Activated CD8-positive, alpha-beta T cell treated with anti-CD3 and anti-CD28 coated beads for 36 hours (primary cell): ENCODE measurements at regions not wholly inside any gene's neighbourhood (a gene's known extent, or its start where the extent isn't known, plus 50 kb on each side); places are given as distances from the start of the nearest gene placed in this dataset.

Experiments
- ATAC-seq: fragments of 200-7000 bp; cut with Tn5 transposase; one replicate; pipeline ENCODE4 v1.10.0; 2021; ENCODE audit warnings: mild to moderate bottlenecking, moderate library complexity
- CTCF ChIA-PET: fragments of 350-600 bp; sonication (Branson Sonifier 250); formaldehyde crosslinking; loops from one replicate; lab custom pipeline; 2021; ENCODE audit warnings: antibody characterized with exemption; lab: Charles Lee
- POLR2A ChIA-PET: fragments of 350-600 bp; sonication (Branson Sonifier 250); formaldehyde crosslinking; loops from one replicate; lab custom pipeline; 2021; ENCODE audit warnings: antibody characterized with exemption; lab: Charles Lee
- DNase-seq: peaks from one replicate; pipeline ENCODE4 v3.0.0-alpha.2; 2020
- H3K27ac Mint-ChIP-seq: one replicate; pipeline ENCODE4 v1.8.0; 2021; ENCODE audit warnings: mild to moderate bottlenecking, mixed read lengths
- H3K27me3 Mint-ChIP-seq: one replicate; pipeline ENCODE4 v1.8.0; 2021; ENCODE audit warnings: mixed read lengths
- H3K36me3 Mint-ChIP-seq: one replicate; pipeline ENCODE4 v1.8.0; 2021; ENCODE audit warnings: low read depth, mixed read lengths
- H3K4me1 Mint-ChIP-seq: one replicate; pipeline ENCODE4 v1.8.0; 2021; ENCODE audit warnings: low read depth, mixed read lengths
- H3K4me3 Mint-ChIP-seq: one replicate; pipeline ENCODE4 v1.8.0; 2021; ENCODE audit warnings: mild to moderate bottlenecking, moderate library complexity, mixed read lengths
- H3K9me3 Mint-ChIP-seq: one replicate; pipeline ENCODE4 v1.8.0; 2021; ENCODE audit warnings: mixed read lengths
- intact Hi-C: fragments of 100-400 bp; cut with micrococcal nuclease; formaldehyde crosslinking; loops from one replicate; pipeline ENCODE4 v1.10.0; 2022
- TF ChIP-seq, protein P1 (sequence below): fragments of 200-600 bp; IDR thresholded peaks from one replicate; pipeline ENCODE4 v1.8.0; 2022; ENCODE audit warnings: antibody characterized with exemption, mild to moderate bottlenecking

DNA sequence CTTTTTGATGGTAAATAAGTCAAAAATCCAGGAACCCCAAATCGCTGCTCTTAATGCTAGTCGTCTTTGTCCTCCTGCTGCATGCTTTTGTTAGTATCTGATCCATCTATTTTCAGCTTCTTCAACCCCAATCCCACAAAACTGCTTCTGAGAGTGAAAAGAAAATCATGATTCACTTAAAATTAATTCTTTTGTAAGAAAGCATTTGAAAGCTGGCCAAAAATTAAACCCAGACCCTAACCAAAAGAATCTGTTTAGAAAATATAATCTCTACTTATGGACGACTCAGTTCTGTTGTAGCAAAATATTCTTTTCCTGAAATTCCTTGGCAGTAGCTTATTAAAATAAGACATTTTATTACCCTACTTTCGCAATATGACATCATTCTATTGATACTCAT lies 443.6 kb upstream of the SYT1 start:
- no peak for DNase-seq
- CTCF ChIA-PET, result no interaction called here
- Mint-ChIP-seq H3K27ac (no peak overlapping the region), H3K27me3 (no peaks in the 10 kb centered on the region), H3K36me3 (no peaks in the 10 kb centered on the region), H3K4me3 (no peak overlapping the region), H3K4me1 (no peaks in the 10 kb centered on the region), H3K9me3 (no peaks in the 10 kb centered on the region)
- intact Hi-C loops, result no loop called here
- TF ChIP-seq, protein P1, sequence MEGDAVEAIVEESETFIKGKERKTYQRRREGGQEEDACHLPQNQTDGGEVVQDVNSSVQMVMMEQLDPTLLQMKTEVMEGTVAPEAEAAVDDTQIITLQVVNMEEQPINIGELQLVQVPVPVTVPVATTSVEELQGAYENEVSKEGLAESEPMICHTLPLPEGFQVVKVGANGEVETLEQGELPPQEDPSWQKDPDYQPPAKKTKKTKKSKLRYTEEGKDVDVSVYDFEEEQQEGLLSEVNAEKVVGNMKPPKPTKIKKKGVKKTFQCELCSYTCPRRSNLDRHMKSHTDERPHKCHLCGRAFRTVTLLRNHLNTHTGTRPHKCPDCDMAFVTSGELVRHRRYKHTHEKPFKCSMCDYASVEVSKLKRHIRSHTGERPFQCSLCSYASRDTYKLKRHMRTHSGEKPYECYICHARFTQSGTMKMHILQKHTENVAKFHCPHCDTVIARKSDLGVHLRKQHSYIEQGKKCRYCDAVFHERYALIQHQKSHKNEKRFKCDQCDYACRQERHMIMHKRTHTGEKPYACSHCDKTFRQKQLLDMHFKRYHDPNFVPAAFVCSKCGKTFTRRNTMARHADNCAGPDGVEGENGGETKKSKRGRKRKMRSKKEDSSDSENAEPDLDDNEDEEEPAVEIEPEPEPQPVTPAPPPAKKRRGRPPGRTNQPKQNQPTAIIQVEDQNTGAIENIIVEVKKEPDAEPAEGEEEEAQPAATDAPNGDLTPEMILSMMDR, result no peak
- POLR2A ChIA-PET, result no interaction called here
- ATAC-seq, result no peak

DNA sequence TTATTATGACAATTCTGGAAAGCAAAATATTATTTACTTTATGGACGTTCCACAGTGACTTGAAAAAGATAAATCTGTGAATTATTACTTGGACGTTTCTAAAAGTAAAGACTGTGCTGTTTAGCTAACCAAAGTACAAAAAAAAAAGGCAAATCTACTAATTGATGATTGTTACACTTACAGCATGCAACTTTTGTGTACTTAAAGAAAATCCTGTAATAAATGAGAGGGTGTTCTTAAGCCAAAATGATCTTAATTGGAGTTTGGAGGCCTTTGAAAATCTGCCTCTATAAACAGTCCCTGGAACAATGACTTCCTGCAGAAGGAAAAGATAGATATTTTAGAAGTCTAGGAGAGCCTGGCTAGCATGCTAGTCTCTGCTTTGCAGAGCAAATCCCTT lies 434.0 kb upstream of the SYT1 start:
- ChIA-PET CTCF (no interaction called here), POLR2A (no interaction called here)
- H3K4me1 Mint-ChIP-seq, result no peaks in the 10 kb centered on the region
- H3K27me3 Mint-ChIP-seq, result no peaks in the 10 kb centered on the region
- TF ChIP-seq, protein P1, result no peak
- no peaks in the 10 kb centered on the region for H3K36me3 Mint-ChIP-seq
- H3K4me3 Mint-ChIP-seq, result no peak overlapping the region
- intact Hi-C loops, result no loop called here
- no peak for DNase-seq
- ATAC-seq, result no peak
- peaks cover 12% of the 10 kb centered on the region for H3K9me3 Mint-ChIP-seq
- no peak overlapping the region for H3K27ac Mint-ChIP-seq

DNA sequence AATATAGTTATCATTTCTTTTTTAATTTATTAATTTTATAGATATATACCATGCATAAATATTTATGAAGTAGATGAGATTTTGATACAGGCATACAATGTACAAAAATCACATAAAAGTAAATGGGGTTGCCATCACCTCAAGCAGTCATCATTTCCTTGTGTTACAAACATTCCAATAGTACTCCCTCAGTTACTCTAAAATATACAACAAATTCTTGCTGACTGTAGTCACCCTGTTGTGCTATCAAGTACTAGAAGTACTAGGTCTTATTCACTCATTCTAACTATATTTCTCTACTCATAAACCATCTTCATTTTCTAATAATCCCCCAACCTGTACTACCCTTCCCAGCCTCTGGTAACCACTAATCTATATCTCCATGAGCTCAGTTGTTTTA lies 432.6 kb upstream of the SYT1 start:
- TF ChIP-seq, protein P1, result no peak
- no peak for ATAC-seq

DNA sequence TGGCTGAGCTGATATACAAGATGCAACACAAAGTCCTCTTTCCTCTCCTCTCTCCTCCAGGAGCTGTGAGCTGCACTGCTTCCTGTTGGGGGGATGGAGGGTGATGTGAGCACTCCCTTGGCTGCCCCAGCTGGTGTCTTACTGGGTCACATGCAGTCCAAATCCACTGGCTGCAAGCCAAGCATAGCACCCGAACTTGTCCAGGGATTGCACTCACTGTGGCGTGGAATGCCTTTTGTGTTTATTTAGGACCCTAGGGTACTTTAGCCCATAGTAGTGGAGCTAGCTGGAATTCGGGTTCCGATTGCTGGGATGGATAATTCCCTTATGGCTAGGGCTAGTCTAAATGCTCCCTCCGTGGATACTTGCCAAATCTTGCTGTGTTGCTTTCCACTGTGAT lies 424.9 kb upstream of the SYT1 start:
- ChIA-PET CTCF (interaction anchor here (0.9 kb wide), 1 partner anchor 14 kb away, joined by 3 read pairs; no protein-coding TSS in a partner anchor), POLR2A (no interaction called here)
- intact Hi-C loops, result no loop called here
- Mint-ChIP-seq H3K4me3 (no peak overlapping the region), H3K4me1 (no peaks in the 10 kb centered on the region), H3K9me3 (peaks cover 7% of the 10 kb centered on the region), H3K27me3 (no peaks in the 10 kb centered on the region), H3K36me3 (no peaks in the 10 kb centered on the region), H3K27ac (no peak overlapping the region)
- TF ChIP-seq, protein P1, result no peak
- no peak for DNase-seq
- no peak for ATAC-seq

More for the DNA sequence above, 432.6 kb upstream of the SYT1 start:
- CTCF ChIA-PET, result no interaction called here
- no peaks in the 10 kb centered on the region for H3K36me3 Mint-ChIP-seq
- H3K27ac Mint-ChIP-seq, result no peak overlapping the region
- H3K27me3 Mint-ChIP-seq, result no peaks in the 10 kb centered on the region
- H3K4me1 Mint-ChIP-seq, result no peaks in the 10 kb centered on the region
- no peak for DNase-seq
- H3K4me3 Mint-ChIP-seq, result no peak overlapping the region
- POLR2A ChIA-PET, result no interaction called here
- intact Hi-C loops, result no loop called here
- peaks cover 14% of the 10 kb centered on the region for H3K9me3 Mint-ChIP-seq

DNA sequence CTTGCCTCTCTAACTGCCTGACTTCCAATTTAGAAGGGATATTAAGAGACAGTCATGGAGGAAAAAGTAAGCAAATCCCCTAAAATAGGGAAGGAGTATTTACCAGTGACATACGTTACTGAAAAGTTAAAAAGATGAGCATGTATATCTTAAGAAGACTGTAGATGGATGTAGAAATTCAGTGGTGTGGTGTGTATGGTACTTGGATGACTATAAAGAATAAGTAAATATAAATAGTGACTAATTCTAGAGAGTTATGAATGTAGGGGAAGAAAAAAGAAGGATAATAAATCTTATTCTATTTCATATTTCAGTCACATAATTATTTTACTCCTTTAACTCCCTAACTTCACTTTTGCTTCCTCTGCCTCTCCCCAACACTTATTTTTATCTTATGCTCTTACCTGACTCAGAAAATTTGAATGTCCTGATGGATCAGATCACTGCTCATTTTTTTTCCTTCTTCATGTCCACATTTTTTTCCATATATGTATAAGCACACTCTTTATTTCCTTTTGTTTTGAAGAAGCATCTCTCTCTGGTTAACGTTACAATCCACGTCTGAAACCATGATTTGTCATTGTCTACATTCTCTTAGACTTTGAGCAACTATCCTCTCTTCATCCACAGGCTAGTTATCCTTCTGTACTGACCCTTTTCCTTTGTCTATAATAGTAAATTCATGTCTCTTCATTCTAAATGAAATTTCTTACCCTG lies 422.7 kb upstream of the SYT1 start:
- ChIA-PET CTCF (no interaction called here), POLR2A (no interaction called here)
- ATAC-seq (no peak), DNase-seq (no peak)
- no peak overlapping the region for H3K27ac Mint-ChIP-seq
- H3K4me1 Mint-ChIP-seq, result no peaks in the 10 kb centered on the region
- intact Hi-C loops, result no loop called here
- H3K4me3 Mint-ChIP-seq, result no peak overlapping the region
- H3K36me3 Mint-ChIP-seq, result no peaks in the 10 kb centered on the region
- peaks cover 3% of the 10 kb centered on the region for H3K9me3 Mint-ChIP-seq
- TF ChIP-seq, protein P1, result no peak
- H3K27me3 Mint-ChIP-seq, result no peaks in the 10 kb centered on the region
